HG03095 (cell line): ENCODE measurements at regions not wholly inside any gene's neighbourhood (a gene's known extent, or its start where the extent isn't known, plus 50 kb on each side); places are given as distances from the start of the nearest gene placed in this dataset.
"Not testable (repeated sequence)": the region's sequence is repeated elsewhere in the genome, so short reads cannot be mapped to it uniquely, and the experiment has no call there.

Source experiments
- ATAC-seq: cut with Tn5 transposase; IDR thresholded peaks from one replicate; pipeline ENCODE4 v1.9.1; 2021; ENCODE audit warnings: moderate library complexity; ENCODE audit not compliant: unreplicated experiment

GRCh38 chr7:45259966-45260646, 102.5 kb downstream of the RAMP3 start:
- ATAC-seq, result no peak

- no peak for ATAC-seq
Measured at GRCh38 chr7:45267262-45267661, 109.7 kb downstream of the RAMP3 start.

- ATAC-seq, result no peak
Measured at GRCh38 chr7:45268013-45268412, 110.4 kb downstream of the RAMP3 start.

- no peak for ATAC-seq
Measured at GRCh38 chr7:45269192-45269591, 111.6 kb downstream of the RAMP3 start.

- ATAC-seq, result no peak
Measured at GRCh38 chr7:45278763-45279398, 121.3 kb downstream of the RAMP3 start.

GRCh38 chr7:45289611-45290010, 132.0 kb downstream of the RAMP3 start:
- ATAC-seq, result not testable (repeated sequence)

GRCh38 chr7:45290880-45291279, 133.3 kb downstream of the RAMP3 start:
- ATAC-seq, result no peak

GRCh38 chr7:45292481-45292880, 134.9 kb downstream of the RAMP3 start:
- ATAC-seq, result no peak

- no peak for ATAC-seq
Measured at GRCh38 chr7:45293295-45293942, 135.8 kb downstream of the RAMP3 start.

- ATAC-seq, result no peak
Measured at GRCh38 chr7:45294559-45294958, 137.0 kb downstream of the RAMP3 start.

- ATAC-seq, result no peak
Measured at GRCh38 chr7:45295222-45295621, 137.6 kb downstream of the RAMP3 start.

GRCh38 chr7:45296748-45297147, 139.2 kb downstream of the RAMP3 start:
- ATAC-seq, result no peak

GRCh38 chr7:45306752-45307305, 149.2 kb downstream of the RAMP3 start:
- no peak for ATAC-seq

GRCh38 chr7:45311597-45311996, 154.0 kb downstream of the RAMP3 start:
- ATAC-seq, result no peak

GRCh38 chr7:45315512-45315911, 157.9 kb downstream of the RAMP3 start:
- ATAC-seq, result not testable (repeated sequence)

- ATAC-seq, result no peak
Measured at GRCh38 chr7:45324683-45325237, 167.2 kb downstream of the RAMP3 start.

- no peak for ATAC-seq
Measured at GRCh38 chr7:45325378-45325777, 167.8 kb downstream of the RAMP3 start.

- no peak for ATAC-seq
Measured at GRCh38 chr7:45328403-45328981, 170.9 kb downstream of the RAMP3 start.

- no peak for ATAC-seq
Measured at GRCh38 chr7:45331563-45331962, 174.0 kb downstream of the RAMP3 start.

- not testable (repeated sequence) for ATAC-seq
Measured at GRCh38 chr7:45335024-45335423, 177.4 kb downstream of the RAMP3 start.

GRCh38 chr7:45342236-45342635, 184.6 kb downstream of the RAMP3 start:
- no peak for ATAC-seq
